ENCODE measurements at regions not wholly inside any gene's neighbourhood (a gene's known extent, or its start where the extent isn't known, plus 50 kb on each side); places are given as distances from the start of the nearest gene placed in this dataset.
A peak's percentile ranks its signal among the peaks of the same experiment; 100 is the strongest.

DNA sequence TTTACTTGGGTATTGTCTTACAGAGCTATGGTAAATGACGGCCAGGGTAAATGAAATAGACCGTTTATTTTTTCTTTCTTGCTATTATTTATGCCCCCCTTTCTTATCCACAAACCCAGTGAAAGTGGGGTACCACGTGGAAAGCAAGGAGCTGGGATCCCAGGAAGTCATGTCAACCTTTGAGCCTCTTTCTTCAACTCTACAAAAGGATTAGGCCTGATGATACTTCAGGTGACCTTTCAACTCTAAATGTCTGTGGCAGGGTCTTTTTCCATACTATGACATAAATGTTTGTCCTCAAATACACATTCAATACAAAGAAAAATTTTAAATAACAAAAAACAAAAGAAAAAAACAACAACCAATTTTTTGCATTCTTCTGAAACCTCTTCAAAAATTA lies 291.4 kb downstream of the ADGB start:
- H3K4me3 Mint-ChIP-seq (ENCODE audit: unreplicated experiment), result no peak overlapping the region
- peaks cover 13% of the 10 kb centered on the region for H3K4me1 Mint-ChIP-seq (ENCODE audit: low read depth, unreplicated experiment)
- H3K27ac ChIP-seq (ENCODE audit: low read depth, low read length), result no peak overlapping the region
- no peak overlapping the region for H3K4me2 ChIP-seq (ENCODE audit: low read length)
- H3K27ac Mint-ChIP-seq (ENCODE audit: unreplicated experiment), result no peak overlapping the region
- no peaks in the 10 kb centered on the region for H3K36me3 ChIP-seq (ENCODE audit: insufficient read depth, low read length)
- H3K9me3 Mint-ChIP-seq (ENCODE audit: unreplicated experiment), result peaks cover 4% of the 10 kb centered on the region
- H3K36me3 Mint-ChIP-seq (ENCODE audit: low read depth, unreplicated experiment), result no peaks in the 10 kb centered on the region
- no peaks in the 10 kb centered on the region for H3K79me2 ChIP-seq (ENCODE audit: insufficient read depth, low read length)
- peaks cover 14% of the 10 kb centered on the region for H3K4me1 ChIP-seq (ENCODE audit: insufficient read depth, low read length)
- no peak overlapping the region for H3K9ac ChIP-seq (ENCODE audit: low read length)
- DNase-seq (ENCODE audit: low read depth), result no peak
- H3K4me3 ChIP-seq (ENCODE audit: insufficient read depth, low read depth, low read length), result no peak overlapping the region
- no peak for FAIRE-seq
- H4K20me1 ChIP-seq (ENCODE audit: insufficient read depth, low read length), result no peaks in the 10 kb centered on the region
- no peaks in the 10 kb centered on the region for H3K27me3 ChIP-seq (ENCODE audit: insufficient read depth, low read length)
- TF ChIP-seq EZH2 (IDR thresholded peaks at IDR 0.05; ENCODE audit: insufficient read depth, low read length), result no peak
- TF ChIP-seq, protein P1, sequence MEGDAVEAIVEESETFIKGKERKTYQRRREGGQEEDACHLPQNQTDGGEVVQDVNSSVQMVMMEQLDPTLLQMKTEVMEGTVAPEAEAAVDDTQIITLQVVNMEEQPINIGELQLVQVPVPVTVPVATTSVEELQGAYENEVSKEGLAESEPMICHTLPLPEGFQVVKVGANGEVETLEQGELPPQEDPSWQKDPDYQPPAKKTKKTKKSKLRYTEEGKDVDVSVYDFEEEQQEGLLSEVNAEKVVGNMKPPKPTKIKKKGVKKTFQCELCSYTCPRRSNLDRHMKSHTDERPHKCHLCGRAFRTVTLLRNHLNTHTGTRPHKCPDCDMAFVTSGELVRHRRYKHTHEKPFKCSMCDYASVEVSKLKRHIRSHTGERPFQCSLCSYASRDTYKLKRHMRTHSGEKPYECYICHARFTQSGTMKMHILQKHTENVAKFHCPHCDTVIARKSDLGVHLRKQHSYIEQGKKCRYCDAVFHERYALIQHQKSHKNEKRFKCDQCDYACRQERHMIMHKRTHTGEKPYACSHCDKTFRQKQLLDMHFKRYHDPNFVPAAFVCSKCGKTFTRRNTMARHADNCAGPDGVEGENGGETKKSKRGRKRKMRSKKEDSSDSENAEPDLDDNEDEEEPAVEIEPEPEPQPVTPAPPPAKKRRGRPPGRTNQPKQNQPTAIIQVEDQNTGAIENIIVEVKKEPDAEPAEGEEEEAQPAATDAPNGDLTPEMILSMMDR (IDR thresholded peaks at IDR 0.05; ENCODE audit: insufficient read depth, low read depth, low read length), result no peak
- no peak overlapping the region for H2AFZ ChIP-seq (ENCODE audit: low read depth, low read length)
- no peaks in the 10 kb centered on the region for H3K9me3 ChIP-seq (ENCODE audit: insufficient read depth, low read depth, low read length)
- no peaks in the 10 kb centered on the region for H3K27me3 Mint-ChIP-seq (ENCODE audit: low read depth, unreplicated experiment)

DNA sequence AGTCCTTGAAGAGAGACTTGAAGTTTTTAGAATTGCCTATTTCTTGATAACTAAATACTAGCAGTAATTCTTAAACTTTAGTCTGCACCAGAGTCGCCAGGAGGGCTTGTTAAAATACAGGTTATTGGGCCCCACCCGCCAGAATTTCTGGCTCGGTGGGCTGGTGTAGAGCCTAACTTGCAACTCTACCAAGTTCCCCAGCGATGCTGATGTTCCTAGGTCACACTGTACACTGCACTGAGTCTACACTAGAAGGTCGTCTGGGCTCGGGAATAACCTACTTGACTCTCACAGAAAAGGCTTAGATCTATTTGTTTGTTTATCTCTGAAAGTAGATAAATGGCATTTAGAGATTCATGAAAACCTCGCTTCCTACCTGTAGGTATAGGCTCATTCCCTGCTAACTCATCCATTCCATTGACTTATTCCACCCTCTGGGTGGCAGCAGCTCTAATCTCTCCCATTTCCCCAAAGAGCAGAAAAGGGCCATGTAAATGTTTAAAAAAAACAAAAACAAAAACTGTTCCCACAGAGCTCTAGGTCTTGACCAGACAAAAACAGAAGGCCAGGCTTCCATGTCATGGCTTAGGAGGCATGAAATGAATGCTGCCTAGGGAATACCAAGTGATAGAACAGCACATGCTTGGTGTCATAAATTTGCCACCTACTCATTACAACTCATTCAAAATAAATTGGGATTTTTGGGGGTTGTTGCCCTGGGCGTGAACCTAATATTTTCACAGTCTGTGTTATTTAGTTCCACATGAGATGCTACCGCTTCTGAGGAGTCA lies 292.1 kb downstream of the ADGB start:
- no peak overlapping the region for H3K4me2 ChIP-seq (ENCODE audit: low read length)
- Mint-ChIP-seq H3K27ac (ENCODE audit: unreplicated experiment) (no peak overlapping the region), H3K36me3 (ENCODE audit: low read depth, unreplicated experiment) (no peaks in the 10 kb centered on the region), H3K27me3 (ENCODE audit: low read depth, unreplicated experiment) (no peaks in the 10 kb centered on the region), H3K9me3 (ENCODE audit: unreplicated experiment) (peaks cover 4% of the 10 kb centered on the region), H3K4me1 (ENCODE audit: low read depth, unreplicated experiment) (peaks cover 13% of the 10 kb centered on the region), H3K4me3 (ENCODE audit: unreplicated experiment) (no peak overlapping the region)
- no peaks in the 10 kb centered on the region for H3K79me2 ChIP-seq (ENCODE audit: insufficient read depth, low read length)
- no peak overlapping the region for H2AFZ ChIP-seq (ENCODE audit: low read depth, low read length)
- FAIRE-seq (no peak), DNase-seq (ENCODE audit: low read depth) (peak; percentile 44)
- H4K20me1 ChIP-seq (ENCODE audit: insufficient read depth, low read length), result no peaks in the 10 kb centered on the region
- no peak overlapping the region for H3K4me3 ChIP-seq (ENCODE audit: insufficient read depth, low read depth, low read length)
- no peak overlapping the region for H3K9ac ChIP-seq (ENCODE audit: low read length)
- no peak overlapping the region for H3K27ac ChIP-seq (ENCODE audit: low read depth, low read length)
- H3K36me3 ChIP-seq (ENCODE audit: insufficient read depth, low read length), result no peaks in the 10 kb centered on the region
- TF ChIP-seq EZH2 (IDR thresholded peaks at IDR 0.05; ENCODE audit: insufficient read depth, low read length), result no peak
- TF ChIP-seq, protein P1 (IDR thresholded peaks at IDR 0.05; ENCODE audit: insufficient read depth, low read depth, low read length), result no peak
- H3K27me3 ChIP-seq (ENCODE audit: insufficient read depth, low read length), result no peaks in the 10 kb centered on the region
- no peaks in the 10 kb centered on the region for H3K9me3 ChIP-seq (ENCODE audit: insufficient read depth, low read depth, low read length)
- peaks cover 14% of the 10 kb centered on the region for H3K4me1 ChIP-seq (ENCODE audit: insufficient read depth, low read length)

GRCh38 chr6:146891615-146892265 lies 293.0 kb downstream of the ADGB start:
- Mint-ChIP-seq H3K4me1 (ENCODE audit: low read depth, unreplicated experiment) (peaks cover 16% of the 10 kb centered on the region), H3K4me3 (ENCODE audit: unreplicated experiment) (no peak overlapping the region), H3K27ac (ENCODE audit: unreplicated experiment) (peak overlapping the region; percentile 41), H3K27me3 (ENCODE audit: low read depth, unreplicated experiment) (no peaks in the 10 kb centered on the region), H3K36me3 (ENCODE audit: low read depth, unreplicated experiment) (no peaks in the 10 kb centered on the region), H3K9me3 (ENCODE audit: unreplicated experiment) (peaks cover 4% of the 10 kb centered on the region)
- H3K4me1 ChIP-seq (ENCODE audit: insufficient read depth, low read length), result peaks cover 14% of the 10 kb centered on the region
- H3K9me3 ChIP-seq (ENCODE audit: insufficient read depth, low read depth, low read length), result no peaks in the 10 kb centered on the region
- DNase-seq (ENCODE audit: low read depth) (peak; percentile 29), FAIRE-seq (peak; percentile 55)
- peak overlapping the region; percentile 70 for H3K4me2 ChIP-seq (ENCODE audit: low read length)
- no peaks in the 10 kb centered on the region for H3K27me3 ChIP-seq (ENCODE audit: insufficient read depth, low read length)
- TF ChIP-seq, protein P1 (IDR thresholded peaks at IDR 0.05; ENCODE audit: insufficient read depth, low read depth, low read length), result no peak
- TF ChIP-seq EZH2 (IDR thresholded peaks at IDR 0.05; ENCODE audit: insufficient read depth, low read length), result no peak
- H3K4me3 ChIP-seq (ENCODE audit: insufficient read depth, low read depth, low read length), result no peak overlapping the region
- no peaks in the 10 kb centered on the region for H3K79me2 ChIP-seq (ENCODE audit: insufficient read depth, low read length)
- H3K9ac ChIP-seq (ENCODE audit: low read length), result no peak overlapping the region
- H4K20me1 ChIP-seq (ENCODE audit: insufficient read depth, low read length), result no peaks in the 10 kb centered on the region
- H2AFZ ChIP-seq (ENCODE audit: low read depth, low read length), result no peak overlapping the region
- H3K27ac ChIP-seq (ENCODE audit: low read depth, low read length), result no peak overlapping the region
- H3K36me3 ChIP-seq (ENCODE audit: insufficient read depth, low read length), result no peaks in the 10 kb centered on the region
